Subcutaneous abdominal adipose tissue (tissue), 5 donors: ENCODE measurements at regions not wholly inside any gene's neighbourhood (a gene's known extent, or its start where the extent isn't known, plus 50 kb on each side); places are given as distances from the start of the nearest gene placed in this dataset.

Source experiments
- H3K27ac ChIP-seq: one replicate; pipeline ENCODE4 v1.7.0; 2013; ENCODE audit warnings: low read depth, mild to moderate bottlenecking, inconsistent platforms, low read length, moderate library complexity
- H3K27me3 ChIP-seq, 5 donors: one replicate each; pipeline ENCODE4 v1.7.0; 2013; ENCODE audit warnings: low read length in 5 of 5, inconsistent platforms in 1 of 5; ENCODE audit not compliant: control insufficient read depth in 5 of 5, insufficient read depth in 4 of 5
- H3K36me3 ChIP-seq, 5 donors: one replicate each; pipeline ENCODE4 v1.7.0; 2013; ENCODE audit warnings: low read length in 5 of 5; ENCODE audit not compliant: control insufficient read depth in 5 of 5, insufficient read depth in 5 of 5
- H3K4me1 ChIP-seq, 5 donors: one replicate each; pipeline ENCODE4 v1.7.0; 2013; ENCODE audit warnings: low read length in 5 of 5, mild to moderate bottlenecking in 3 of 5, moderate library complexity in 1 of 5; ENCODE audit not compliant: control insufficient read depth in 5 of 5, insufficient read depth in 5 of 5
- H3K4me3 ChIP-seq, 5 donors: one replicate each; pipeline ENCODE4 v1.7.0; 2013; ENCODE audit warnings: low read length in 5 of 5, low read depth in 1 of 5
- H3K9ac ChIP-seq, 5 donors: one replicate each; pipeline ENCODE4 v1.7.0; 2013; ENCODE audit warnings: low read length in 5 of 5, mild to moderate bottlenecking in 4 of 5, moderate library complexity in 3 of 5
- H3K9me3 ChIP-seq, 5 donors: one replicate each; pipeline ENCODE4 v1.7.0; 2013; ENCODE audit warnings: low read length in 5 of 5; ENCODE audit not compliant: control insufficient read depth in 5 of 5
- donor health status: healthy.
- donor health status: healthy.
- donor health status: healthy.
- donor health status: healthy.
- donor health status: healthy.

DNA sequence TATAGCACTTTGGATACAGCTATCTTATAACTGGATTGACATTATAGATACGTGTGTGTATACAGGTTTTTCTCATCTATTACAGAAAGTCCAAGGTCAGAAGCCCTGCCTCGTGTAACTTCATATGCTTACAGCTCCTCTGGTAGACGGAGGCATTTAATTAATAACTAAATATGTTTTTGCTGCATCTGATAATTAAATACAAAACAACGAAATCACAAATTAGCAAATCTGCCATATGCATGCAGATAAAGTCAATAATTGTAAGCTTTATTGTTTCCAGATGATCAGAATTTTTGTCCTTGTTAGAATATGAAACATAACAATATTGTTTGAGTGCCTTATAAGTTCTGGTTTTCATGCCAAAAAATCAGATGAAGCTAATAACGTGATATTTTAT lies 717.7 kb downstream of the LIG4 start:
- no peak overlapping the region for H3K9ac ChIP-seq
- no peaks in the 10 kb centered on the region for H3K27me3 ChIP-seq
- no peaks in the 10 kb centered on the region for H3K36me3 ChIP-seq
- H3K4me1 ChIP-seq, result no peaks in the 10 kb centered on the region
- no peaks in the 10 kb centered on the region for H3K9me3 ChIP-seq
- H3K27ac ChIP-seq, result no peak overlapping the region
- H3K4me3 ChIP-seq, result no peak overlapping the region

DNA sequence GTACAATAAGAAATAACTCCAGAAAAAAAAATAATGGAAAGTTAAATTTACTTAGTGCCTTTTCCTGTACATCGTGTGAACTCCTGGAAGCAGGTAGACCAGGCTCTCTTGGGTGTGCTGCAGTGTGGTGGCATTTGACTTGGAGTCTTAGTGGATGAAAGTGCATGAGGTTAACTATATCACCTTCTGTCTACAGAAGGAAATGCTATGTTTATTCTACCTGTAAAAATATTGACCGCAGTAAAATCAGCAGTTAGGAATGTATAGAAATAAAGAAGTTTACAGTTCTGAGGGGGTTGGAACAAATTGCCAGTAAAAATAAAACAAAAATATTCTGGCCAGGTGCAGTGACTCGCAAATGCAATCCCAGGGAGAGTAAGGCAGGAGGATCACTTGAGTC lies 722.1 kb downstream of the LIG4 start:
- H3K4me1 ChIP-seq, result no peaks in the 10 kb centered on the region
- H3K36me3 ChIP-seq, result no peaks in the 10 kb centered on the region
- no peak overlapping the region for H3K4me3 ChIP-seq
- H3K27me3 ChIP-seq, result no peaks in the 10 kb centered on the region
- H3K27ac ChIP-seq, result no peak overlapping the region
- no peak overlapping the region for H3K9ac ChIP-seq
- H3K9me3 ChIP-seq, result peaks cover 0 to 5% (median 3%) of the 10 kb centered on the region in 5 donors

DNA sequence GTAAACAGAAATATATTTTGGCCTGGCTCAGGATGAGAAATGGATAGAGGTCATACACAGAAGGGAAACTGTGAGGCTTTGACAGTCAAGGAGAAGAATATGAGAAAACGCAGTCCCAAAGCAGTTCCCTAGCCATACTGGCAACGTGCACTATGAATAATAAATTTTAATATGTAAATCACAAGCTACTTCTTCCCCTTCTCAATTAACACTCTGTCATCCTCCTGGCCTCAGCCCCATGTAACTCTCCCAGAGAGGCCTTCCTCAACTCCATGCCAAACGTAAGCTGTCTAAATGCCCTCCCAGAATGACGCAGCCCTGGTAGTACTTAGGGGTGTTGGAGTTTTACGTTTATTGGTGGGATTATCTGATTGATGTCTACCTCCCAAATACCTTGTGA lies 732.6 kb downstream of the LIG4 start:
- H3K4me1 ChIP-seq, result peaks cover 0 to 16% (median 2%) of the 10 kb centered on the region in 5 donors
- no peaks in the 10 kb centered on the region for H3K36me3 ChIP-seq
- no peak overlapping the region for H3K9ac ChIP-seq
- H3K27ac ChIP-seq, result no peak overlapping the region
- no peaks in the 10 kb centered on the region for H3K27me3 ChIP-seq
- no peaks in the 10 kb centered on the region for H3K9me3 ChIP-seq
- H3K4me3 ChIP-seq, result no peak overlapping the region

- Histone ChIP-seq H3K36me3 (no peaks in the 10 kb centered on the region), H3K27ac (no peak overlapping the region), H3K4me3 (no peak overlapping the region)
Measured at GRCh38 chr13:107480130-107480529, 735.2 kb downstream of the LIG4 start.

DNA sequence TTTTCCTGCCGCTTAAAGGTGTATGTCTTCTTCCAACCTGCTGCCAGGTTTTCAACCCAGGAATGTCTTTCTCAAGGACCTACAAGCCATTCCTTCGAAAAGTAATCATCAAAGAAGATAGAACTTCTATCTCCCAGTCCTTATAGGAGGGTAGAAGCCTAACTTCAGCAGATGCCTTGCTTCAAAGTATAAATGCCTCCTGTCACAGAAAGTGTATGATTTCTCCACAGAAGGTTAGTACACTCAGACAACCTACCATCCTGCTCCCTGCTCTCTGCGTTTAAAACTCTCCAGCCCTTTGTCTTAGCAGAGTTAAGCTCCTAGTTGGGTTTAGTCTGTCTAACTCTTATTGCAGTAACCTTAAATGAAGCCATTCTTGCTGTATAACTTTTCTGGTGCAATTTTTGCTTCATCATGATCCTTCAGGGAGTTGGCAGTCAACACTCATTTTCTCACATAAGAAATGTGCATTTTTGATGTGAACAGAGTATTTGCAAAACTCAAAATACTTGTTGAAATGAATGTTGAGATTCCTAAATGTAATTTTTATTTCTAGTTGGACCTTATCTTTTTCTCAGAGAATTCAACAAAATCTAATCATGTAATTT lies 737.5 kb downstream of the LIG4 start:
- no peak overlapping the region for H3K27ac ChIP-seq
- H3K36me3 ChIP-seq, result no peaks in the 10 kb centered on the region
- no peak overlapping the region for H3K4me3 ChIP-seq
- H3K9ac ChIP-seq, result no peak overlapping the region
- no peaks in the 10 kb centered on the region for H3K27me3 ChIP-seq
- no peaks in the 10 kb centered on the region for H3K9me3 ChIP-seq
- peaks cover 0 to 12% (median 2%) of the 10 kb centered on the region in 5 donors for H3K4me1 ChIP-seq

More at GRCh38 chr13:107480130-107480529, 735.2 kb downstream of the LIG4 start:
- Histone ChIP-seq H3K9ac (no peak overlapping the region), H3K9me3 (no peaks in the 10 kb centered on the region), H3K27me3 (no peaks in the 10 kb centered on the region), H3K4me1 (peaks cover 0 to 16% (median 2%) of the 10 kb centered on the region in 5 donors)

GRCh38 chr13:107475753-107476453 lies 739.4 kb downstream of the LIG4 start:
- H3K9me3 ChIP-seq, result no peaks in the 10 kb centered on the region
- H3K27ac ChIP-seq, result no peak overlapping the region
- H3K36me3 ChIP-seq, result no peaks in the 10 kb centered on the region
- no peaks in the 10 kb centered on the region for H3K27me3 ChIP-seq
- no peak overlapping the region for H3K9ac ChIP-seq
- H3K4me1 ChIP-seq, result peaks cover 0 to 17% (median 5%) of the 10 kb centered on the region in 5 donors
- H3K4me3 ChIP-seq, result no peak overlapping the region

- Histone ChIP-seq H3K4me1 (peaks cover 0 to 17% (median 5%) of the 10 kb centered on the region in 5 donors), H3K4me3 (no peak overlapping the region), H3K9me3 (no peaks in the 10 kb centered on the region), H3K27me3 (no peaks in the 10 kb centered on the region), H3K36me3 (no peaks in the 10 kb centered on the region), H3K27ac (no peak overlapping the region), H3K9ac (no peak overlapping the region)
Measured at GRCh38 chr13:107473253-107473652, 742.1 kb downstream of the LIG4 start.

DNA sequence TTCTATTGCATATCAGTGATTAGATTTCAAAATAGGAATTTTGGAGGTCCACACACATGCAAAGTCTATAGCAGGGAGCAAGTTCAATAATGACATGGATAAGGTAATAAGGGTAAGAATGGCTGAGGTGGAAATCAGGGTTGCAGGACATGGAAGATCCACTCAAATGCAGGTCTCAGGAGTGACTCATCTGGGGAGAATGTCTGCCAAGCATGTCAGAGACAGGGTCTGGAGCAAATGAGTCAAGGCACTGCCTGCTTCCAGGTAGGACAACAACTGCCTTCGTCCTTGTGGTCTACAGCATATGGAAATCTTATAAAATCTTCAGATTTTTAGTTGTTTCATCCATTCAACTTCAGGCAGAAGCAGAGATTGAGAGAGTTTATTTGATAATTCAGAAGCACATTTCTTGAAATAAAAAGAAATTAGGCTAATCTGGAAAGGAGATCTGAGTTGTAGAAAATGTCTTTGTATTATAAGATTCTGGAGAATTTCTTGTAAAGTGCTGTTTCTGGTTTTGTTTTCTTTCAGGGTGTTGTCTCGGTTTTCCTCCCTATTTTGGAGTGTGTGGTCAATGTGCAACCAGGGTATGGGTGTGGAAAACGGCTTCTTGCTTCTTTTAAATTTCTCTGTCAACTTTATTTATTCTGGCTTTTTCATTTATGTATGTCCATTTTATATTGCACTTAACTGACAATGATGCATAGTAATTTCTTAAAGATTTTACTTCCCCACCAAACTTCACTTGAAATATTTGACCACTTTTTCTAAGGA lies 748.8 kb downstream of the LIG4 start:
- Histone ChIP-seq H3K4me3 (no peak overlapping the region), H3K4me1 (peaks cover 0 to 14% (median 0%) of the 10 kb centered on the region in 5 donors), H3K9ac (no peak overlapping the region), H3K36me3 (no peaks in the 10 kb centered on the region), H3K27ac (no peak overlapping the region), H3K27me3 (no peaks in the 10 kb centered on the region), H3K9me3 (no peaks in the 10 kb centered on the region)

DNA sequence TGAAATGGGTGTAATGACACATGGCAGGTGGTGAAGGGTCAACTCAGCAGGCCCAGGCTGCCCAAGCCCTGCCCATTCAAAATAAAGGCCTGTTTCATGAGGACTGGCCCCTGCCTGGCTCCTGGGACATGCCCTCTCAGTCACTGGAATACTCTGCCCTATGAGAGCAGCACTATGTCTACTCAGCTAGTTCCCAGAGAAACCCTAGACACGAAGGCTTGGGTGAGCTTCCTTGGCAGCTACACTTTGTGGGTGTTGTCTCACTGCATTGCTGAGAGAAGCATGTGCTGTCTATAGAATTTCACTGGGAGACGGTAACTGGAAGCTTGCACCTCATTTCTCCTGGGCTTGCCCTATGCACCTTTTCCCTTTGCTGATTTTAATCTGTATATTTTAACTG lies 752.8 kb downstream of the LIG4 start:
- H3K9me3 ChIP-seq, result no peaks in the 10 kb centered on the region
- H3K4me3 ChIP-seq, result no peak overlapping the region
- H3K27ac ChIP-seq, result no peak overlapping the region
- no peaks in the 10 kb centered on the region for H3K36me3 ChIP-seq
- no peaks in the 10 kb centered on the region for H3K4me1 ChIP-seq
- H3K27me3 ChIP-seq, result no peaks in the 10 kb centered on the region
- no peak overlapping the region for H3K9ac ChIP-seq

GRCh38 chr13:107461751-107462150 lies 753.6 kb downstream of the LIG4 start:
- H3K27me3 ChIP-seq, result no peaks in the 10 kb centered on the region
- no peak overlapping the region for H3K4me3 ChIP-seq
- no peaks in the 10 kb centered on the region for H3K36me3 ChIP-seq
- H3K9me3 ChIP-seq, result no peaks in the 10 kb centered on the region
- no peak overlapping the region for H3K27ac ChIP-seq
- no peak overlapping the region for H3K9ac ChIP-seq
- H3K4me1 ChIP-seq, result no peaks in the 10 kb centered on the region
